PC-3 (cell line): ENCODE measurements at regions not wholly inside any gene's neighbourhood (a gene's known extent, or its start where the extent isn't known, plus 50 kb on each side); places are given as distances from the start of the nearest gene placed in this dataset.
"Not testable (repeated sequence)": the region's sequence is repeated elsewhere in the genome, so short reads cannot be mapped to it uniquely, and the experiment has no call there.

ENCODE experiments used
- ATAC-seq: fragments of 200-7000 bp; cut with Tn5 transposase; 2 replicates; pipeline ENCODE4 v1.9.1; 2020; ENCODE audit warnings: mild to moderate bottlenecking, moderate library complexity
- BruUV-seq: library from RNA; stranded (reverse); fragments of 400-500 nt; replicated peaks from 2 replicates; lab custom pipeline; 2021; lab: Mats Ljungman, UMichigan
- CTCF ChIA-PET: fragments of 300-600 bp; sonication (Branson Sonifier 250); formaldehyde crosslinking; loops from one replicate; lab custom pipeline; 2022; ENCODE audit warnings: antibody characterized with exemption; lab: Charles Lee
- POLR2A ChIA-PET: fragments of 300-600 bp; sonication (Branson Sonifier 250); formaldehyde crosslinking; loops from one replicate; lab custom pipeline; 2022; ENCODE audit warnings: antibody characterized with exemption; ENCODE audit not compliant: unreplicated experiment; lab: Charles Lee
- DNase-seq: peaks from one replicate; pipeline ENCODE4 v3.0.0-alpha.2; 2015
- H2AFZ ChIP-seq: fragments of 300-600 bp; sonication (generic); 2 replicates; pipeline ENCODE4 v1.6.0; 2016; ENCODE audit warnings: antibody characterized with exemption, low read length
- H3F3A ChIP-seq: fragments of 300-600 bp; sonication (generic); one replicate; pipeline ENCODE4 v1.6.0; 2017; ENCODE audit warnings: antibody characterized with exemption, low read length, control low read depth, mild to moderate bottlenecking; ENCODE audit not compliant: unreplicated experiment
- H3K27ac ChIP-seq: fragments of 300-600 bp; sonication (generic); 2 replicates; pipeline ENCODE4 v1.5.1; 2016; ENCODE audit warnings: mild to moderate bottlenecking, low read length
- H3K27me3 ChIP-seq: fragments of 300-600 bp; sonication (generic); 2 replicates; pipeline ENCODE4 v1.6.1; 2016; ENCODE audit warnings: low read length, mixed read lengths
- H3K36me3 ChIP-seq: fragments of 300-600 bp; sonication (generic); 2 replicates; pipeline ENCODE4 v1.6.1; 2016; ENCODE audit warnings: low read depth, mixed run types, low read length, mixed read lengths
- H3K4me1 ChIP-seq: fragments of 300-600 bp; sonication (generic); 2 replicates; pipeline ENCODE4 v1.5.1; 2016; ENCODE audit warnings: low read length; ENCODE audit not compliant: insufficient read depth
- H3K4me2 ChIP-seq: fragments of 300-600 bp; sonication (generic); 2 replicates; pipeline ENCODE4 v1.6.0; 2016; ENCODE audit warnings: low read length
- H3K4me3 ChIP-seq: fragments of 300-600 bp; sonication (generic); 2 replicates; pipeline ENCODE4 v1.5.1; 2016; ENCODE audit warnings: mild to moderate bottlenecking, low read length, mixed read lengths
- H3K79me2 ChIP-seq: fragments of 300-600 bp; sonication (generic); 2 replicates; pipeline ENCODE4 v1.6.1; 2017; ENCODE audit warnings: low read length, mixed read lengths
- H3K9ac ChIP-seq: fragments of 300-600 bp; sonication (generic); 2 replicates; pipeline ENCODE4 v1.6.0; 2016; ENCODE audit warnings: mild to moderate bottlenecking, low read length
- H3K9me2 ChIP-seq: fragments of 300-600 bp; sonication (generic); replicated peaks from 2 replicates; pipeline ENCODE4 v1.6.1; 2016; ENCODE audit warnings: mixed run types, low read length, mixed read lengths
- H3K9me3 ChIP-seq: fragments of 300-600 bp; sonication (generic); 2 replicates; pipeline ENCODE4 v1.6.1; 2016; ENCODE audit warnings: low read length, mixed read lengths
- H4K20me1 ChIP-seq: fragments of 300-600 bp; sonication (generic); 2 replicates; pipeline ENCODE4 v1.6.1; 2016; ENCODE audit warnings: low read length, mixed read lengths
- CTCF ChIP-seq: fragments of 300-600 bp; sonication (generic); conservative IDR thresholded peaks from 2 replicates; pipeline ENCODE4 v1.5.1; 2017; ENCODE audit warnings: antibody characterized with exemption, low read depth, mild to moderate bottlenecking, low read length
- EZH2 ChIP-seq: fragments of 300-600 bp; sonication (generic); IDR thresholded peaks from one replicate; pipeline ENCODE4 v1.6.1; 2017; ENCODE audit warnings: antibody characterized with exemption, mild to moderate bottlenecking, low read length; ENCODE audit not compliant: unreplicated experiment
- EZH2phosphoT487 ChIP-seq: fragments of 300-600 bp; sonication (generic); IDR thresholded peaks from 2 replicates; pipeline ENCODE4 v1.6.1; 2018; ENCODE audit warnings: mild to moderate bottlenecking, antibody characterized with exemption, low read length, borderline replicate concordance
- intact Hi-C: fragments of 100-400 bp; cut with micrococcal nuclease; formaldehyde crosslinking; loops from 2 replicates; pipeline ENCODE4 v1.9.0; 2023

DNA sequence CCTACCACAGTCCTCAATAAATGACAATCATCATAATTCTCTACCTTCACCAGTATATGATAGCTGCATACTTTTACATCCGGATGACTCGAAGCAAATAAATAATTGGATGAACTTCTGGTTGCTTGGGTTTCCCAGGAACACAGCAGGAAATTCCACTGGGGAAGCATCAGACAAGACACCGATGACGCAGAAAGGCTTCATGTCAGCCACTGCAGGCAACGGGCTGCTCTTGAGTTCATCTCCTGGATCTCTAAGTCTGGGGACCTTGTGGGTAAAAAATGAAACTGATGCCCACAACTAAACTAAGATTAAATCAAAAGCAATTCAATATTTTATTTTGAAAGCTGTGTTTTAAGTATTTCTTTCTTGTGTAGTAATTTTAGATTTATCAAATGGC is 472.1 kb upstream of the C16orf82 start:
- TF ChIP-seq EZH2 (no peak), EZH2phosphoT487 (no peak)
- H3K79me2 ChIP-seq: no peaks in the 10 kb centered on the region
- H3K9ac ChIP-seq: no peak overlapping the region
- H3K4me2 ChIP-seq: no peak overlapping the region
- H3K9me3 ChIP-seq: no peaks in the 10 kb centered on the region
- no peaks in the 10 kb centered on the region for H3F3A ChIP-seq
- no peaks in the 10 kb centered on the region for H3K9me2 ChIP-seq
- H3K27ac ChIP-seq: no peak overlapping the region
- no peaks in the 10 kb centered on the region for H3K36me3 ChIP-seq
- no peak overlapping the region for H2AFZ ChIP-seq
- DNase-seq: no peak
- no TSS peak for BruUV-seq
- intact Hi-C loops: no loop called here
- POLR2A ChIA-PET: no interaction called here
- ATAC-seq: no peak
- CTCF ChIA-PET: no interaction called here
- H3K4me1 ChIP-seq: no peaks in the 10 kb centered on the region
- no peaks in the 10 kb centered on the region for H4K20me1 ChIP-seq
- H3K4me3 ChIP-seq: no peak overlapping the region
- H3K27me3 ChIP-seq: no peaks in the 10 kb centered on the region

GRCh38 chr16:26595199-26595598 is 471.5 kb upstream of the C16orf82 start:
- Histone ChIP-seq H3K9me2 (no peaks in the 10 kb centered on the region), H3F3A (no peaks in the 10 kb centered on the region), H2AFZ (no peak overlapping the region), H3K36me3 (no peaks in the 10 kb centered on the region), H3K9me3 (no peaks in the 10 kb centered on the region), H3K27ac (no peak overlapping the region), H4K20me1 (no peaks in the 10 kb centered on the region), H3K4me2 (no peak overlapping the region), H3K79me2 (no peaks in the 10 kb centered on the region), H3K27me3 (no peaks in the 10 kb centered on the region), H3K4me1 (no peaks in the 10 kb centered on the region), H3K9ac (no peak overlapping the region), H3K4me3 (no peak overlapping the region)
- no TSS peak for BruUV-seq
- no peak for TF ChIP-seq EZH2phosphoT487
- TF ChIP-seq EZH2: no peak
- TF ChIP-seq CTCF: no peak
- no peak for ATAC-seq
- ChIA-PET CTCF (no interaction called here), POLR2A (no interaction called here)
- intact Hi-C loops: no loop called here
- no peak for DNase-seq

- BruUV-seq, H3K27ac ChIP-seq, intact Hi-C loops: not testable (repeated sequence)
Observed at GRCh38 chr16:26596033-26596432, 470.7 kb upstream of the C16orf82 start.

DNA sequence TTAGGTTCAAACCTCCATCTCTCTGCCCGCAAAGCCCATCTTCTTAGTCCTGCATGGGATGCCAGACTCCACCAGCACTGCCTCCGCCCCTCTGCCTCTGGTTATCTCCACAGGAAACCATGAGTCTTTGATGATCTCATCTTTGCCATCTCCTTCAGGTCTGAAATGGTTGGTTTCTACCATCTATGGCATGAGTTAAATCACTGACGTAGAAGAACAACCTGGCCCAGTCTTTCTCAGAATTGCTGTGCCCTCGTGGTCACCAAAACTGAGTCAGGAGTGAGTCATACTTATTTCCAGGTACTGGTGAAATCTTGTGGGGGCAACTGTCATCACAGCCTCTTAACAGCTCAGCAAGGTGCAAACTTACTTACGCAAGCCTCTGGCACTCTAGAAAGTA is 468.7 kb upstream of the C16orf82 start:
- no peaks in the 10 kb centered on the region for H3K27me3 ChIP-seq
- intact Hi-C loops: no loop called here
- BruUV-seq: no TSS peak
- no peaks in the 10 kb centered on the region for H3K79me2 ChIP-seq
- no peak overlapping the region for H3K27ac ChIP-seq
- CTCF ChIA-PET: no interaction called here
- no peak overlapping the region for H2AFZ ChIP-seq
- no peaks in the 10 kb centered on the region for H3K4me1 ChIP-seq
- H3K9me2 ChIP-seq: no peaks in the 10 kb centered on the region
- H3K4me2 ChIP-seq: no peak overlapping the region
- no peak overlapping the region for H3K9ac ChIP-seq
- no peaks in the 10 kb centered on the region for H4K20me1 ChIP-seq
- no peaks in the 10 kb centered on the region for H3F3A ChIP-seq
- peak; percentile 3 for DNase-seq
- no peak overlapping the region for H3K4me3 ChIP-seq
- TF ChIP-seq CTCF: no peak
- TF ChIP-seq EZH2: no peak
- POLR2A ChIA-PET: no interaction called here
- no peaks in the 10 kb centered on the region for H3K9me3 ChIP-seq
- no peak for ATAC-seq
- no peaks in the 10 kb centered on the region for H3K36me3 ChIP-seq

More at GRCh38 chr16:26596033-26596432, 470.7 kb upstream of the C16orf82 start:
- H4K20me1 ChIP-seq, H3K4me2 ChIP-seq, H3K9me2 ChIP-seq, H3F3A ChIP-seq, H3K27me3 ChIP-seq, H3K4me3 ChIP-seq, H3K36me3 ChIP-seq, H3K79me2 ChIP-seq, H3K9ac ChIP-seq, POLR2A ChIA-PET, CTCF ChIA-PET, DNase-seq, H3K4me1 ChIP-seq, H2AFZ ChIP-seq, ATAC-seq, H3K9me3 ChIP-seq: not testable (repeated sequence)
